SU-DHL-6 (cell line): ENCODE measurements at regions not wholly inside any gene's neighbourhood (a gene's known extent, or its start where the extent isn't known, plus 50 kb on each side); places are given as distances from the start of the nearest gene placed in this dataset.

Experiments used
- H2AFZ ChIP-seq: fragments of 200-600 bp; sonication (generic); 2 replicates; pipeline ENCODE4 v1.6.1; 2014; ENCODE audit warnings: low read depth, mild to moderate bottlenecking, moderate library complexity, mixed read lengths, antibody characterized with exemption, low read length; ENCODE audit not compliant: severe bottlenecking
- H3F3A ChIP-seq: fragments of 200-600 bp; shearing (Covaris generic); 2 replicates; pipeline ENCODE4 v1.6.0; 2016; ENCODE audit warnings: antibody characterized with exemption, mild to moderate bottlenecking; ENCODE audit not compliant: insufficient read depth
- H3K27ac ChIP-seq: fragments of 200-600 bp; sonication (generic); 2 replicates; pipeline ENCODE4 v1.5.1; 2016; ENCODE audit warnings: low read depth, mild to moderate bottlenecking, low read length, moderate library complexity, mixed read lengths
- H3K27me3 ChIP-seq: fragments of 200-600 bp; sonication (generic), shearing (Covaris generic); 2 replicates; pipeline ENCODE4 v1.6.0; 2014; ENCODE audit warnings: mild to moderate bottlenecking, low read length
- H3K36me3 ChIP-seq: fragments of 200-600 bp; sonication (generic); 2 replicates; pipeline ENCODE4 v1.6.1; 2014; ENCODE audit warnings: mild to moderate bottlenecking, low read length, mixed read lengths
- H3K4me2 ChIP-seq: fragments of 300-600, 200-600 bp; shearing (Covaris generic), sonication (generic); 2 replicates; pipeline ENCODE4 v1.6.0; 2014; ENCODE audit warnings: low read length, low read depth, mild to moderate bottlenecking; ENCODE audit not compliant: poor library complexity, severe bottlenecking
- H3K4me3 ChIP-seq: fragments of 200-600 bp; sonication (generic); 2 replicates; pipeline ENCODE4 v1.5.1; 2014; ENCODE audit warnings: antibody characterized with exemption, low read length, mild to moderate bottlenecking, mixed read lengths; ENCODE audit not compliant: insufficient read depth, poor library complexity, severe bottlenecking
- H3K79me2 ChIP-seq: fragments of 200-600 bp; sonication (generic); 2 replicates; pipeline ENCODE4 v1.6.1; 2014; ENCODE audit warnings: mild to moderate bottlenecking, low read length, moderate library complexity; ENCODE audit not compliant: insufficient read depth
- H3K9ac ChIP-seq: fragments of 200-600 bp; sonication (generic); 2 replicates; pipeline ENCODE4 v1.7.0; 2014; ENCODE audit warnings: mild to moderate bottlenecking, low read length
- H3K9me2 ChIP-seq: fragments of 200-600 bp; sonication (generic); replicated peaks from 2 replicates; pipeline ENCODE4 v1.6.1; 2014; ENCODE audit warnings: low read length; ENCODE audit not compliant: insufficient read depth
- H3K9me3 ChIP-seq: fragments of 200-600 bp; sonication (generic); 2 replicates; pipeline ENCODE4 v1.6.1; 2014; ENCODE audit warnings: low read length, mixed read lengths; ENCODE audit not compliant: insufficient read depth
- H4K20me1 ChIP-seq: fragments of 200-600 bp; sonication (generic); 2 replicates; pipeline ENCODE4 v1.6.1; 2014; ENCODE audit warnings: low read depth, mild to moderate bottlenecking, antibody characterized with exemption, low read length, moderate library complexity, mixed read lengths
- EZH2phosphoT487 ChIP-seq: fragments of 200-600 bp; sonication (generic), shearing (Covaris generic); conservative IDR thresholded peaks from 2 replicates; pipeline ENCODE4 v1.6.1; 2018; ENCODE audit warnings: mild to moderate bottlenecking, antibody characterized with exemption, low read length, moderate library complexity, mixed read lengths
- TF ChIP-seq, protein P1 (sequence below): fragments of 200-600 bp; sonication (generic); IDR thresholded peaks from one replicate; pipeline ENCODE4 v1.5.1; 2017; ENCODE audit warnings: antibody characterized with exemption, mild to moderate bottlenecking, low read length, moderate library complexity; ENCODE audit not compliant: insufficient read depth, poor library complexity, severe bottlenecking

GRCh38 chr14:58769771-58770170, 132.0 kb downstream of the DACT1 start:
- no peak for TF ChIP-seq EZH2phosphoT487
- TF ChIP-seq, protein P1, sequence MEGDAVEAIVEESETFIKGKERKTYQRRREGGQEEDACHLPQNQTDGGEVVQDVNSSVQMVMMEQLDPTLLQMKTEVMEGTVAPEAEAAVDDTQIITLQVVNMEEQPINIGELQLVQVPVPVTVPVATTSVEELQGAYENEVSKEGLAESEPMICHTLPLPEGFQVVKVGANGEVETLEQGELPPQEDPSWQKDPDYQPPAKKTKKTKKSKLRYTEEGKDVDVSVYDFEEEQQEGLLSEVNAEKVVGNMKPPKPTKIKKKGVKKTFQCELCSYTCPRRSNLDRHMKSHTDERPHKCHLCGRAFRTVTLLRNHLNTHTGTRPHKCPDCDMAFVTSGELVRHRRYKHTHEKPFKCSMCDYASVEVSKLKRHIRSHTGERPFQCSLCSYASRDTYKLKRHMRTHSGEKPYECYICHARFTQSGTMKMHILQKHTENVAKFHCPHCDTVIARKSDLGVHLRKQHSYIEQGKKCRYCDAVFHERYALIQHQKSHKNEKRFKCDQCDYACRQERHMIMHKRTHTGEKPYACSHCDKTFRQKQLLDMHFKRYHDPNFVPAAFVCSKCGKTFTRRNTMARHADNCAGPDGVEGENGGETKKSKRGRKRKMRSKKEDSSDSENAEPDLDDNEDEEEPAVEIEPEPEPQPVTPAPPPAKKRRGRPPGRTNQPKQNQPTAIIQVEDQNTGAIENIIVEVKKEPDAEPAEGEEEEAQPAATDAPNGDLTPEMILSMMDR: no peak
- no peak overlapping the region for H3K4me2 ChIP-seq
- no peak overlapping the region for H3K4me3 ChIP-seq

DNA sequence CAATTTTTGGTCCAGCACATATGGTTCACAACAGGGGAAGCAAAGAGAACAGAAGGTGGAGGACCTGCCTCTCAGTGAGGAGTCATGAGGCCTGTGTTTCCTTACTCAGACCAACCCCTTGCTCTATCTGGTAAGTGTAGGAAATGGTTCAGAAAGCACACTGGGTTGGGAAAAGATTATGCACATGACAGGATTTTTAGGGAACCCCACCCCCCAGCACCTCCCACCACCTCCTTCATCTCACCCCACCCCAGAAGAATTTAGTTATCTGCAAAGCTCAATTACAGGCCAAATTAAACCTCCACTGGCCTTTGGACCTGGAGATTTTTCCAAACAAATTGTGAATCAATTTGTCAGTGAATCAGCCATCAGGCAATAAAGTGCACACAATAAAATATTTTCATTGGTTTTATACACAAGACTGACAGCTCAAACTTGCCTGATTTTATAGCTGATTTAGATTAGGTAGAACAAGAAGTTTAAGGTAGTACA, 132.8 kb downstream of the DACT1 start:
- no peak overlapping the region for H3K4me2 ChIP-seq
- no peak overlapping the region for H3K27ac ChIP-seq
- no peaks in the 10 kb centered on the region for H4K20me1 ChIP-seq
- H3F3A ChIP-seq: no peaks in the 10 kb centered on the region
- no peaks in the 10 kb centered on the region for H3K27me3 ChIP-seq
- no peaks in the 10 kb centered on the region for H3K79me2 ChIP-seq
- no peak overlapping the region for H3K9ac ChIP-seq
- H3K4me3 ChIP-seq: no peak overlapping the region
- H3K9me2 ChIP-seq: no peaks in the 10 kb centered on the region
- H3K36me3 ChIP-seq: no peaks in the 10 kb centered on the region
- no peaks in the 10 kb centered on the region for H3K9me3 ChIP-seq
- TF ChIP-seq EZH2phosphoT487: no peak
- TF ChIP-seq, protein P1: no peak
- no peak overlapping the region for H2AFZ ChIP-seq

More at GRCh38 chr14:58769771-58770170, 132.0 kb downstream of the DACT1 start:
- Histone ChIP-seq H3K9ac (no peak overlapping the region), H4K20me1 (no peaks in the 10 kb centered on the region), H3K27ac (no peak overlapping the region), H3K27me3 (no peaks in the 10 kb centered on the region), H3K9me3 (no peaks in the 10 kb centered on the region), H3K9me2 (no peaks in the 10 kb centered on the region), H3K79me2 (no peaks in the 10 kb centered on the region), H3F3A (no peaks in the 10 kb centered on the region), H3K36me3 (no peaks in the 10 kb centered on the region), H2AFZ (no peak overlapping the region)

DNA sequence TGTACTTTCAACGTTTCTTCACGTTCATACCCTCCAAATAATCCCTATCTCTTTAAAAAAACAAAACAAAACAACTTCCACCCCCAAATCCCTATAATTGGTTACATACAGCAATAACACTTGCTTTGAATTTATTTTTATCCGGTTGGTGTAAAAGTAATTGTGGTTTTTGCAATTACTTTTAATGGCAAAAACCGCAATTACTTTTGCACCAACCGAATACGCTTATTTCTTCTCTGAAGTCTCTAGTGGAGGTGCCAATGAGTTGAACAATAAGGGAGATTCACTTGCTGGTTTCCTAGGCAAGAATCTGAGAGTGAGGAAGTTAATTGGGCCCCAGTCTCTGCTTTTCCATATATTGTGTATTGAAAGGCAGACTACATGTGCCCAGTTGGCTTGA, 133.3 kb downstream of the DACT1 start:
- no peaks in the 10 kb centered on the region for H3K9me3 ChIP-seq
- H3K27me3 ChIP-seq: no peaks in the 10 kb centered on the region
- no peak overlapping the region for H3K9ac ChIP-seq
- H3K9me2 ChIP-seq: no peaks in the 10 kb centered on the region
- no peak overlapping the region for H3K4me2 ChIP-seq
- no peaks in the 10 kb centered on the region for H3K79me2 ChIP-seq
- no peak overlapping the region for H2AFZ ChIP-seq
- H3K27ac ChIP-seq: no peak overlapping the region
- H3K36me3 ChIP-seq: no peaks in the 10 kb centered on the region
- no peak for TF ChIP-seq EZH2phosphoT487
- TF ChIP-seq, protein P1: no peak
- H4K20me1 ChIP-seq: no peaks in the 10 kb centered on the region
- H3F3A ChIP-seq: no peaks in the 10 kb centered on the region
- H3K4me3 ChIP-seq: no peak overlapping the region
